Subcutaneous adipose tissue (tissue), 1 donor: ENCODE measurements at regions not wholly inside any gene's neighbourhood (a gene's known extent, or its start where the extent isn't known, plus 50 kb on each side); places are given as distances from the start of the nearest gene placed in this dataset.

Experiments
- CTCF ChIP-seq: fragments of 450-650 bp; IDR thresholded peaks from one replicate; pipeline ENCODE4 v1.5.1; 2016; ENCODE audit warnings: low read depth, mild to moderate bottlenecking, control low read depth, antibody characterized with exemption, moderate library complexity

GRCh38 chr20:55596431-55596830 lies 408.9 kb downstream of the CBLN4 start:
- TF ChIP-seq CTCF = no peak

- TF ChIP-seq CTCF = no peak
Measured at GRCh38 chr20:55592866-55593265, 412.5 kb downstream of the CBLN4 start.

GRCh38 chr20:55586610-55587009 lies 418.7 kb downstream of the CBLN4 start:
- TF ChIP-seq CTCF = no peak

- no peak for TF ChIP-seq CTCF
Measured at GRCh38 chr20:55584964-55585363, 420.4 kb downstream of the CBLN4 start.

- TF ChIP-seq CTCF = peak; percentile 55
Measured at GRCh38 chr20:55584307-55584706, 421.0 kb downstream of the CBLN4 start.

- TF ChIP-seq CTCF = no peak
Measured at GRCh38 chr20:55583036-55583435, 422.3 kb downstream of the CBLN4 start.

- no peak for TF ChIP-seq CTCF
Measured at GRCh38 chr20:55582498-55582897, 422.8 kb downstream of the CBLN4 start.
